ENCODE measurements at regions not wholly inside any gene's neighbourhood (a gene's known extent, or its start where the extent isn't known, plus 50 kb on each side); places are given as distances from the start of the nearest gene placed in this dataset.

DNA sequence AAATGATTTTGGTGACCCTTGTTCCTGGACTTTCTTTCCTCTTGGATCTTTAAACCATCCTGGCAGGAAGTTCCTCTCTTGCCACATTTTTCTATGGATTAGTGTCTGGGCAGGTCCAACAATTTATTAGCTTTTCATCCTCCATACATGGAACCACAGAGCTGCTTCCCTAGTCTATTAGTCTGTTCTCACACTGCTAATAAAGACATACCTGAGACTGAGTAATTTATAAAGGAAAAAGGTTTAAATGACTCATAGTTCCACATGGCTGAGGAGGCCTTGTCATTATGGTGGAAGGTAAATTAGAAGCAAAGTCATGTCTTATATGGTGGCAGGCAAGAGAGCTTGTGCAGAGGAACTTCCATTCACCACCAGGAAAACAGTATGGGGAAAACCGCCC lies 122.9 kb downstream of the DDX1 start:
- CTCF ChIA-PET, result no interaction called here
- Histone ChIP-seq H3K9me3 (no peaks in the 10 kb centered on the region), H3K4me3 (ENCODE audit: low read depth, low read length) (no peak overlapping the region), H3K36me3 (ENCODE audit: control insufficient read depth, insufficient read depth, low read length) (no peaks in the 10 kb centered on the region), H3K27me3 (replicated peaks; ENCODE audit: control insufficient read depth, insufficient read depth, low read length) (no peaks in the 10 kb centered on the region), H3K4me1 (no peaks in the 10 kb centered on the region)
- H3K9me3 Mint-ChIP-seq (ENCODE audit: unreplicated experiment), result no peaks in the 10 kb centered on the region
- H3K4me3 Mint-ChIP-seq (ENCODE audit: unreplicated experiment), result no peak overlapping the region
- TF ChIP-seq, protein P1, sequence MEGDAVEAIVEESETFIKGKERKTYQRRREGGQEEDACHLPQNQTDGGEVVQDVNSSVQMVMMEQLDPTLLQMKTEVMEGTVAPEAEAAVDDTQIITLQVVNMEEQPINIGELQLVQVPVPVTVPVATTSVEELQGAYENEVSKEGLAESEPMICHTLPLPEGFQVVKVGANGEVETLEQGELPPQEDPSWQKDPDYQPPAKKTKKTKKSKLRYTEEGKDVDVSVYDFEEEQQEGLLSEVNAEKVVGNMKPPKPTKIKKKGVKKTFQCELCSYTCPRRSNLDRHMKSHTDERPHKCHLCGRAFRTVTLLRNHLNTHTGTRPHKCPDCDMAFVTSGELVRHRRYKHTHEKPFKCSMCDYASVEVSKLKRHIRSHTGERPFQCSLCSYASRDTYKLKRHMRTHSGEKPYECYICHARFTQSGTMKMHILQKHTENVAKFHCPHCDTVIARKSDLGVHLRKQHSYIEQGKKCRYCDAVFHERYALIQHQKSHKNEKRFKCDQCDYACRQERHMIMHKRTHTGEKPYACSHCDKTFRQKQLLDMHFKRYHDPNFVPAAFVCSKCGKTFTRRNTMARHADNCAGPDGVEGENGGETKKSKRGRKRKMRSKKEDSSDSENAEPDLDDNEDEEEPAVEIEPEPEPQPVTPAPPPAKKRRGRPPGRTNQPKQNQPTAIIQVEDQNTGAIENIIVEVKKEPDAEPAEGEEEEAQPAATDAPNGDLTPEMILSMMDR (IDR thresholded peaks at IDR 0.05; ENCODE audit: insufficient read depth in 1 of 2, low read depth in 1 of 2, low read length in 1 of 2, severe bottlenecking in 1 of 2, unreplicated experiment in 1 of 2), result no peak
- no peaks in the 10 kb centered on the region for H3K27me3 Mint-ChIP-seq (ENCODE audit: insufficient read depth, unreplicated experiment)
- no peaks in the 10 kb centered on the region for H3K36me3 Mint-ChIP-seq (ENCODE audit: insufficient read depth, unreplicated experiment)
- no peak for DNase-seq
- no TSS peak for BruUV-seq (replicated peaks)
- POLR2A ChIA-PET, result no interaction called here
- no peak overlapping the region for H3K27ac Mint-ChIP-seq (ENCODE audit: unreplicated experiment)
- H3K4me1 Mint-ChIP-seq (ENCODE audit: low read depth, unreplicated experiment), result no peaks in the 10 kb centered on the region
- intact Hi-C loops (cut with micrococcal nuclease; ENCODE audit: unreplicated experiment), result no loop called here

DNA sequence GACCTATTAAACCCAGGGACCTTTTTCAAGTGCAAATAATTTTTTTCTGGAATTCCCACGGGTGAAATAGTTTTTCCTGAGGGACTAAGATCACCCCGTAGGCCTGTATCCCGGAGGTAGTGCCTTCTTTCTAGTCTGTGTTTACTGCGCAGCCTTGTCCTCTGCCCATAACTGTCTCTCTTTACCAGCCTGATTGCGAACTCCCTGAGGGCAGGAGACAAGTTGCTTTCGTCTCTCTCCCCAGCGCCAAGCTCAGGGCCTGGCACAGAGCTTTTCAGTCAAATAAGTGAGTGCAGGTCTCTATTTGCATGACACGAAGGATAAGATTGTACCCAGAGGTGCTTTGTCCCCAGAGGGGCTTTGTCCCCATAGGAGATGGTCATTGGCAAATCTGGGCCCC lies 123.9 kb downstream of the DDX1 start:
- H3K36me3 Mint-ChIP-seq (ENCODE audit: insufficient read depth, unreplicated experiment), result no peaks in the 10 kb centered on the region
- no peaks in the 10 kb centered on the region for H3K4me1 ChIP-seq
- H3K4me3 ChIP-seq (ENCODE audit: low read depth, low read length), result no peak overlapping the region
- ChIA-PET POLR2A (no interaction called here), CTCF (no interaction called here)
- no peaks in the 10 kb centered on the region for H3K9me3 ChIP-seq
- H3K4me3 Mint-ChIP-seq (ENCODE audit: unreplicated experiment), result no peak overlapping the region
- BruUV-seq (replicated peaks), result no TSS peak
- intact Hi-C loops (cut with micrococcal nuclease; ENCODE audit: unreplicated experiment), result no loop called here
- H3K27ac Mint-ChIP-seq (ENCODE audit: unreplicated experiment), result no peak overlapping the region
- H3K27me3 ChIP-seq (replicated peaks; ENCODE audit: control insufficient read depth, insufficient read depth, low read length), result no peaks in the 10 kb centered on the region
- no peaks in the 10 kb centered on the region for H3K36me3 ChIP-seq (ENCODE audit: control insufficient read depth, insufficient read depth, low read length)
- no peaks in the 10 kb centered on the region for H3K4me1 Mint-ChIP-seq (ENCODE audit: low read depth, unreplicated experiment)
- TF ChIP-seq, protein P1 (IDR thresholded peaks at IDR 0.05; ENCODE audit: insufficient read depth in 1 of 2, low read depth in 1 of 2, low read length in 1 of 2, severe bottlenecking in 1 of 2, unreplicated experiment in 1 of 2), result no peak
- no peak for DNase-seq
- no peaks in the 10 kb centered on the region for H3K27me3 Mint-ChIP-seq (ENCODE audit: insufficient read depth, unreplicated experiment)
- H3K9me3 Mint-ChIP-seq (ENCODE audit: unreplicated experiment), result no peaks in the 10 kb centered on the region

DNA sequence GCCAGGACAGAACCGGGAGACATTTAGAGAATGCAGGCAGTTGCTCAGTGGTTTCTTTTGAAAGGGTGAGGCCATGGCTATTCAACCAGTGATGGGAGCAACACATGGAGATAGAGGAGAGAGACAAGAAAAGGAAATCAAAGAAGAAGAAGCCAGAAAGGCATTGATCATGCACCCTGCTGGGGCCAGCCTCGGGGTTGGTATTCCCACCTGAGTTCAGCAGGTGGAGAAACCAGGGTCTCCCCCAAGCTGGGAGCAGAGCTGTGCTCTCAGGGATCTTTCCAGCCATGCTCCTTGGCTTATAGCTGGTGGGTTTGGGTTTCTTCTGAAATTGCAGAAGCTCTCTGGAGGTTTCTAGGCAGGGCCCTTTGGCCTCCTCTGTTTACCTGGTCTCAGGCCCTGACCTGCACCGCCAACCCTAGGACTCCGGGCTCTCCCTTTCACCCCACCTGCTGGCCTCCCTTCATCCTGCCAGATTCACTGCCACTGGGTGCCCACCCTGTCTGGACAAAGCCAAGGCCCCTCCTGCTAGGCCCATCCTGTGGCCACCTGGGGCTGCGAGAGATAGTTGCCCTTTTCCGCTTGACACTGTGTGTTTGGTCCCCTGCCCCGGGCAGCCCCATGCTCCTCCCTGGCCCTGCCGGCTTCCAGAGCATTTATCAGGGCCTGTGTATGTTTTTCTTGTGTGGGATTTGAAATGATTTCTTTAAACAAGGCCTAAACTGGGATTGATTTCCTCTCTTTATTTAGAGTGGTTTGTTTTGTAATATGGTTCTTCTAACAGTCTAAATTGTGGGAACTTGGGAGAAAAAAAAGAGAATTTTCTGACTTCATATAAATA lies 126.7 kb downstream of the DDX1 start:
- Mint-ChIP-seq H3K9me3 (ENCODE audit: unreplicated experiment) (no peaks in the 10 kb centered on the region), H3K27me3 (ENCODE audit: insufficient read depth, unreplicated experiment) (no peaks in the 10 kb centered on the region), H3K4me3 (ENCODE audit: unreplicated experiment) (no peak overlapping the region), H3K4me1 (ENCODE audit: low read depth, unreplicated experiment) (no peaks in the 10 kb centered on the region), H3K27ac (ENCODE audit: unreplicated experiment) (no peak overlapping the region), H3K36me3 (ENCODE audit: insufficient read depth, unreplicated experiment) (no peaks in the 10 kb centered on the region)
- CTCF ChIA-PET, result no interaction called here
- DNase-seq, result no peak
- POLR2A ChIA-PET, result no interaction called here
- H3K9me3 ChIP-seq, result no peaks in the 10 kb centered on the region
- intact Hi-C loops (cut with micrococcal nuclease; ENCODE audit: unreplicated experiment), result no loop called here
- no peaks in the 10 kb centered on the region for H3K27me3 ChIP-seq (replicated peaks; ENCODE audit: control insufficient read depth, insufficient read depth, low read length)
- no peak overlapping the region for H3K4me3 ChIP-seq (ENCODE audit: low read depth, low read length)
- TF ChIP-seq, protein P1 (IDR thresholded peaks at IDR 0.05; ENCODE audit: insufficient read depth in 1 of 2, low read depth in 1 of 2, low read length in 1 of 2, severe bottlenecking in 1 of 2, unreplicated experiment in 1 of 2), result no peak
- BruUV-seq (replicated peaks), result no TSS peak
- H3K4me1 ChIP-seq, result no peaks in the 10 kb centered on the region
- no peaks in the 10 kb centered on the region for H3K36me3 ChIP-seq (ENCODE audit: control insufficient read depth, insufficient read depth, low read length)
